GM23248 (cell line): ENCODE measurements at regions not wholly inside any gene's neighbourhood (a gene's known extent, or its start where the extent isn't known, plus 50 kb on each side); places are given as distances from the start of the nearest gene placed in this dataset.

Experiments used
- DNase-seq: peaks from one replicate; pipeline ENCODE4 v3.0.0-alpha.2; 2015
- H2AFZ ChIP-seq: fragments of 200-600 bp; sonication (generic); 2 replicates; pipeline ENCODE4 v1.6.1; 2016; ENCODE audit warnings: antibody characterized with exemption
- H3F3A ChIP-seq: fragments of 200-600 bp; sonication (generic); 2 replicates; pipeline ENCODE4 v1.6.1; 2016; ENCODE audit warnings: mild to moderate bottlenecking, antibody characterized with exemption, mixed run types; ENCODE audit not compliant: insufficient read depth
- H3K27ac ChIP-seq: fragments of 200-600 bp; sonication (generic); 2 replicates; pipeline ENCODE4 v1.5.1; 2016; ENCODE audit warnings: mild to moderate bottlenecking
- H3K27me3 ChIP-seq: fragments of 200-600 bp; sonication (generic); replicated peaks from 2 replicates; pipeline ENCODE4 v1.6.1; 2016; ENCODE audit warnings: mild to moderate bottlenecking; ENCODE audit not compliant: insufficient read depth
- H3K36me3 ChIP-seq: fragments of 200-600 bp; sonication (generic); 2 replicates; pipeline ENCODE4 v1.6.1; 2016; ENCODE audit warnings: low read depth, mild to moderate bottlenecking
- H3K4me1 ChIP-seq: fragments of 200-600 bp; sonication (generic); 2 replicates; pipeline ENCODE4 v1.6.1; 2016; ENCODE audit warnings: mild to moderate bottlenecking; ENCODE audit not compliant: insufficient read depth
- H3K4me2 ChIP-seq: fragments of 200-600 bp; sonication (generic); one replicate; pipeline ENCODE4 v1.6.1; 2016; ENCODE audit warnings: mild to moderate bottlenecking; ENCODE audit not compliant: unreplicated experiment
- H3K4me3 ChIP-seq: fragments of 200-600 bp; sonication (generic); 2 replicates; pipeline ENCODE4 v1.5.1; 2016; ENCODE audit warnings: mild to moderate bottlenecking
- H3K79me2 ChIP-seq: fragments of 200-600 bp; sonication (generic); 2 replicates; pipeline ENCODE4 v1.6.1; 2016; ENCODE audit warnings: mild to moderate bottlenecking; ENCODE audit not compliant: insufficient read depth
- H3K9ac ChIP-seq: fragments of 200-600 bp; sonication (generic); 2 replicates; pipeline ENCODE4 v1.6.1; 2016; ENCODE audit warnings: mild to moderate bottlenecking
- H3K9me2 ChIP-seq: fragments of 200-600 bp; sonication (generic); 2 replicates; pipeline ENCODE4 v1.6.1; 2016; ENCODE audit warnings: mixed run types, mild to moderate bottlenecking, moderate library complexity; ENCODE audit not compliant: insufficient read depth
- H3K9me3 ChIP-seq: fragments of 200-600 bp; sonication (generic); one replicate; pipeline ENCODE4 v1.6.1; 2017; ENCODE audit warnings: low read depth
- H4K20me1 ChIP-seq: fragments of 200-600 bp; sonication (generic); 2 replicates; pipeline ENCODE4 v1.6.0; 2016; ENCODE audit not compliant: insufficient read depth
- EZH2 ChIP-seq: fragments of 200-600 bp; sonication (generic); IDR thresholded peaks from 2 replicates; pipeline ENCODE4 v1.6.1; 2018; ENCODE audit warnings: antibody characterized with exemption, mild to moderate bottlenecking; ENCODE audit not compliant: insufficient read depth, poor library complexity, severe bottlenecking
- EZH2phosphoT487 ChIP-seq: fragments of 200-600 bp; sonication (generic); IDR thresholded peaks from 2 replicates; pipeline ENCODE4 v1.6.1; 2018; ENCODE audit warnings: antibody characterized with exemption, moderate library complexity, mild to moderate bottlenecking, low read depth; ENCODE audit not compliant: insufficient read depth
- WGBS, 2 experiments: methylation state at CpG; one replicate each; pipeline ENCODE4 v1.1.6; 2015 to 2017; ENCODE audit warnings: low lambda C conversion rate in 2 of 2, low coverage in 1 of 2; ENCODE audit errors: missing lambda C conversion rate in 2 of 2; 5-methylcytosine and 5-hydroxymethylcytosine counted together
- in situ Hi-C: fragments of 300-500 bp; cut with MboI; formaldehyde crosslinking; loops from 2 replicates; pipeline ENCODE4 v1.15.0; 2020

DNA sequence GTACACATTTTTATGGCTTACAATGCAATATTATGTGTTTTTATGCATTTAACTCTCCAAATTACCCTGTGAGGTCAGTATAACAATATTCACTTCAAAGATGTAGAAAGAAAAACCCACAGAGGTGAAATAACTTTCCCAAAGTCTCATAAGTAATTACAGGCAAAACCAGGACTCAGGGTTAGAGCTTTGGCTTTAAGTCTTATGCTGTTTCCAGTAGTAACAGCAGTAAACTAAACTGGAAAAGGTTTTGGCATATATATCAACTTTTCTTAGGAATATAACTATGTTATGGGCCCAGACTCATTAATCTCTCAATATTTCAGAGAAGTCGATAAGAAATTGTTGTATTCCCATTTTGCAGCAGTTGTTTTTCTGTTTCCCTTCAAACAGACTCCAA lies 206.3 kb upstream of the KCNMB2 start:
- Histone ChIP-seq H3K27me3 (no peaks in the 10 kb centered on the region), H3F3A (no peaks in the 10 kb centered on the region), H3K4me3 (no peak overlapping the region), H3K9me3 (no peaks in the 10 kb centered on the region), H3K4me2 (no peak overlapping the region), H3K4me1 (peaks cover 4% of the 10 kb centered on the region), H3K9ac (no peak overlapping the region), H3K79me2 (no peaks in the 10 kb centered on the region), H2AFZ (0 out of 2 replicates have a peak overlapping the region, but pooled peaks have one; percentile 7), H3K36me3 (no peaks in the 10 kb centered on the region), H3K9me2 (no peaks in the 10 kb centered on the region), H4K20me1 (no peaks in the 10 kb centered on the region), H3K27ac (no peak overlapping the region)
- in situ Hi-C loops, result loop anchor here (10.0 to 25.0 kb wide), 2 partner anchors 515 to 1268 kb away; no protein-coding TSS in a partner anchor
- no peak for DNase-seq
- WGBS, 2 experiments, result 58% methylated on average over 1 of the region's 1 CpG
- TF ChIP-seq EZH2phosphoT487, result no peak
- TF ChIP-seq EZH2, result no peak

GRCh38 chr3:178334239-178334638 lies 202.0 kb upstream of the KCNMB2 start:
- Histone ChIP-seq H4K20me1 (no peaks in the 10 kb centered on the region), H2AFZ (no peak overlapping the region), H3K9me3 (no peaks in the 10 kb centered on the region), H3K36me3 (no peaks in the 10 kb centered on the region), H3K4me3 (no peak overlapping the region), H3K79me2 (no peaks in the 10 kb centered on the region), H3K4me2 (no peak overlapping the region), H3F3A (no peaks in the 10 kb centered on the region), H3K9ac (no peak overlapping the region), H3K4me1 (no peaks in the 10 kb centered on the region), H3K27me3 (no peaks in the 10 kb centered on the region), H3K27ac (no peak overlapping the region), H3K9me2 (no peaks in the 10 kb centered on the region)
- in situ Hi-C loops, result loop anchor here (25.0 kb wide), 1 partner anchor 1272 kb away; no protein-coding TSS in a partner anchor
- no peak for DNase-seq
- TF ChIP-seq EZH2phosphoT487 (no peak), EZH2 (no peak)
- 95 to 100% methylated on average over 3 of the region's 3 CpGs for WGBS, 2 experiments

DNA sequence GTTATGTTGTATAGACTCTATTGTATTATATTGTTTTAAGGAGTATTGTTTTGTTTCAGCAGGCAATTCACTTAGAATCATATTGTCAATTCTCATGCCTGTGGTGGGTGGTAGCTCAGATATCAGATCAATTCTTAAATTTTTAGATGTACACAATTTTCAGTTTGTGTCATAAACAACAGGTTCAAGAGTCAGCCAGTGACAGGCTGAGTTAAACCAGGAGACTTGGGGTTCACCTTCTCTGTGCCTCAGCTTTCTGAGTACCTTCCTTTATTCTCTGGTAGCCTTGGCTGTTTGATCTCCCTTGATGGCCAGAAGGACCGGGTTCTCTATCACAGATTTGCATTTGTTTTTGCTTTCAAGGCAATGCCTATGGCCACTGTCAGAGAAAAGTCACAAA lies 199.9 kb upstream of the KCNMB2 start:
- Histone ChIP-seq H2AFZ (no peak overlapping the region), H3K9me3 (no peaks in the 10 kb centered on the region), H3K4me1 (0 out of 2 replicates have a peak, but pooled peaks cover under 1% of the 10 kb centered on the region), H3K36me3 (no peaks in the 10 kb centered on the region), H3K4me3 (no peak overlapping the region), H4K20me1 (no peaks in the 10 kb centered on the region), H3K4me2 (no peak overlapping the region), H3K79me2 (no peaks in the 10 kb centered on the region), H3K27me3 (no peaks in the 10 kb centered on the region), H3F3A (no peaks in the 10 kb centered on the region), H3K27ac (no peak overlapping the region), H3K9ac (no peak overlapping the region), H3K9me2 (no peaks in the 10 kb centered on the region)
- no peak for TF ChIP-seq EZH2phosphoT487
- TF ChIP-seq EZH2, result no peak
- no peak for DNase-seq
- in situ Hi-C loops, result loop anchor here (25.0 kb wide), 1 partner anchor 1274 kb away; no protein-coding TSS in a partner anchor
- whole genome bisulfite sequencing, 2 experiments, result 95 to 100% methylated on average over 1 of the region's 1 CpG

- H3K4me1 ChIP-seq, result peaks cover 14% of the 10 kb centered on the region
- no peak overlapping the region for H3K27ac ChIP-seq
- H3K9me3 ChIP-seq, result no peaks in the 10 kb centered on the region
- peaks cover 7% of the 10 kb centered on the region; the same call in 1 of the 2 replicates for H3F3A ChIP-seq
- no peak overlapping the region for H3K4me3 ChIP-seq
- no peaks in the 10 kb centered on the region for H3K79me2 ChIP-seq
- H4K20me1 ChIP-seq, result no peaks in the 10 kb centered on the region
- in situ Hi-C loops, result loop anchor here (25.0 kb wide), 1 partner anchor 1278 kb away; no protein-coding TSS in a partner anchor
- no peak overlapping the region for H2AFZ ChIP-seq
- WGBS, 2 experiments, result 70 to 80% methylated on average over 2 of the region's 2 CpGs
- H3K36me3 ChIP-seq, result no peaks in the 10 kb centered on the region
- H3K27me3 ChIP-seq, result no peaks in the 10 kb centered on the region
- H3K4me2 ChIP-seq, result no peak overlapping the region
- DNase-seq, result no peak
- no peaks in the 10 kb centered on the region for H3K9me2 ChIP-seq
- TF ChIP-seq EZH2, result no peak
- no peak overlapping the region for H3K9ac ChIP-seq
Measured at GRCh38 chr3:178340506-178340905, 195.7 kb upstream of the KCNMB2 start.

- Histone ChIP-seq H3K9me2 (0 out of 2 replicates have a peak, but pooled peaks cover 3% of the 10 kb centered on the region), H3K9ac (no peak overlapping the region), H3K4me1 (peaks cover 14% of the 10 kb centered on the region), H2AFZ (0 out of 2 replicates have a peak overlapping the region, but pooled peaks have one; percentile 1), H3F3A (peaks cover 7% of the 10 kb centered on the region; the same call in 1 of the 2 replicates), H3K27me3 (no peaks in the 10 kb centered on the region), H3K4me3 (no peak overlapping the region), H4K20me1 (no peaks in the 10 kb centered on the region), H3K79me2 (no peaks in the 10 kb centered on the region), H3K4me2 (peak overlapping the region; percentile 7), H3K36me3 (no peaks in the 10 kb centered on the region), H3K27ac (no peak overlapping the region), H3K9me3 (no peaks in the 10 kb centered on the region)
- 81 to 85% methylated on average over 7 of the region's 7 CpGs for WGBS, 2 experiments
- in situ Hi-C loops, result loop anchor here (25.0 kb wide), 1 partner anchor 1279 kb away; no protein-coding TSS in a partner anchor
- no peak for TF ChIP-seq EZH2
- no peak for TF ChIP-seq EZH2phosphoT487
- no peak for DNase-seq
Measured at GRCh38 chr3:178341636-178342035, 194.6 kb upstream of the KCNMB2 start.
